KMS-11 (cell line): ENCODE measurements at regions not wholly inside any gene's neighbourhood (a gene's known extent, or its start where the extent isn't known, plus 50 kb on each side); places are given as distances from the start of the nearest gene placed in this dataset.

Experiments used
- H2AFZ ChIP-seq: fragments of 200-600 bp; sonication (generic); 2 replicates; pipeline ENCODE4 v1.6.1; 2016; ENCODE audit warnings: antibody characterized with exemption, mixed run types, low read depth
- H3K27ac ChIP-seq: fragments of 200-600 bp; sonication (generic); 2 replicates; pipeline ENCODE4 v1.6.1; 2016; ENCODE audit warnings: mild to moderate bottlenecking, mixed run types
- H3K27me3 ChIP-seq: fragments of 200-600 bp; sonication (generic); 2 replicates; pipeline ENCODE4 v1.6.1; 2017; ENCODE audit warnings: mild to moderate bottlenecking, low read depth, mixed run types, moderate library complexity; ENCODE audit not compliant: insufficient read depth
- H3K36me3 ChIP-seq: fragments of 200-600 bp; sonication (generic); 2 replicates; pipeline ENCODE4 v1.6.1; 2017; ENCODE audit warnings: mild to moderate bottlenecking, mixed run types; ENCODE audit not compliant: insufficient read depth
- H3K4me1 ChIP-seq: fragments of 200-600 bp; sonication (generic); 2 replicates; pipeline ENCODE4 v1.6.1; 2016; ENCODE audit warnings: mild to moderate bottlenecking, low read depth, mixed run types; ENCODE audit not compliant: poor library complexity, severe bottlenecking
- H3K4me2 ChIP-seq: fragments of 200-600 bp; sonication (generic); 2 replicates; pipeline ENCODE4 v1.7.0; 2016; ENCODE audit warnings: mild to moderate bottlenecking, mixed run types
- H3K4me3 ChIP-seq: fragments of 200-600 bp; sonication (generic); IDR thresholded peaks from 2 replicates; pipeline ENCODE4 v1.6.1; 2017; ENCODE audit warnings: low read depth, low read length, mixed read lengths; ENCODE audit not compliant: insufficient read depth
- H3K79me2 ChIP-seq: fragments of 200-600 bp; sonication (generic); 2 replicates; pipeline ENCODE4 v1.6.1; 2016; ENCODE audit warnings: low read depth, mixed run types; ENCODE audit not compliant: insufficient read depth
- H3K9ac ChIP-seq: fragments of 200-600 bp; sonication (generic); 2 replicates; pipeline ENCODE4 v1.6.1; 2016; ENCODE audit warnings: mild to moderate bottlenecking, mixed run types
- H4K20me1 ChIP-seq: fragments of 200-600 bp; sonication (generic); 2 replicates; pipeline ENCODE4 v1.6.1; 2016; ENCODE audit warnings: mild to moderate bottlenecking, mixed run types; ENCODE audit not compliant: insufficient read depth
- TF ChIP-seq, protein P1 (sequence below): fragments of 200-600 bp; sonication (generic); conservative IDR thresholded peaks from 2 replicates; pipeline ENCODE4 v1.6.1; 2017; ENCODE audit warnings: low read depth, mild to moderate bottlenecking, antibody characterized with exemption, low read length, moderate library complexity, mixed read lengths

DNA sequence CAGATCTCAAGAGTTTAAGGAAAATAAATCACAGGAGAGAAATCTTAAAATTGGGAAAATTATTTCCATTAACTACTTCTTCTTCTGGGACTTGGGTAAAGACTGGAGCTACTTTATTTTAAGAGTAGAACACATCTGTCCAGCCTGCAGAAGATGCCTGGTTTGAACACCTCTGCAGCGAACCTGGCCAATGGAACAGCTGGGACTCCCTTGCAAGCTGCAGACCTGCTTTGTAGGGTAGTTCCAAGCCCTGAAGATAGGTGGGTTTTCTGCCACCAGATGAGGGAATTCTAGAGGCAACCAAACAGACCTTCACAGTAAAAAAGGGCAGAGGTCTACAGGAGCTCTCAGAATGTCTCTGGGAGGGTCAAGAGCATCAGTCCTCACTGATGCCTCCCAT is 86.5 kb upstream of the CACNA1E start:
- TF ChIP-seq, protein P1, sequence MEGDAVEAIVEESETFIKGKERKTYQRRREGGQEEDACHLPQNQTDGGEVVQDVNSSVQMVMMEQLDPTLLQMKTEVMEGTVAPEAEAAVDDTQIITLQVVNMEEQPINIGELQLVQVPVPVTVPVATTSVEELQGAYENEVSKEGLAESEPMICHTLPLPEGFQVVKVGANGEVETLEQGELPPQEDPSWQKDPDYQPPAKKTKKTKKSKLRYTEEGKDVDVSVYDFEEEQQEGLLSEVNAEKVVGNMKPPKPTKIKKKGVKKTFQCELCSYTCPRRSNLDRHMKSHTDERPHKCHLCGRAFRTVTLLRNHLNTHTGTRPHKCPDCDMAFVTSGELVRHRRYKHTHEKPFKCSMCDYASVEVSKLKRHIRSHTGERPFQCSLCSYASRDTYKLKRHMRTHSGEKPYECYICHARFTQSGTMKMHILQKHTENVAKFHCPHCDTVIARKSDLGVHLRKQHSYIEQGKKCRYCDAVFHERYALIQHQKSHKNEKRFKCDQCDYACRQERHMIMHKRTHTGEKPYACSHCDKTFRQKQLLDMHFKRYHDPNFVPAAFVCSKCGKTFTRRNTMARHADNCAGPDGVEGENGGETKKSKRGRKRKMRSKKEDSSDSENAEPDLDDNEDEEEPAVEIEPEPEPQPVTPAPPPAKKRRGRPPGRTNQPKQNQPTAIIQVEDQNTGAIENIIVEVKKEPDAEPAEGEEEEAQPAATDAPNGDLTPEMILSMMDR = no peak
- Histone ChIP-seq H3K9ac (no peak overlapping the region), H2AFZ (no peak overlapping the region), H4K20me1 (no peaks in the 10 kb centered on the region), H3K27ac (no peak overlapping the region), H3K4me1 (peaks cover 51% of the 10 kb centered on the region), H3K79me2 (no peaks in the 10 kb centered on the region), H3K27me3 (no peaks in the 10 kb centered on the region), H3K4me3 (no peak overlapping the region), H3K4me2 (no peak overlapping the region), H3K36me3 (no peaks in the 10 kb centered on the region)

DNA sequence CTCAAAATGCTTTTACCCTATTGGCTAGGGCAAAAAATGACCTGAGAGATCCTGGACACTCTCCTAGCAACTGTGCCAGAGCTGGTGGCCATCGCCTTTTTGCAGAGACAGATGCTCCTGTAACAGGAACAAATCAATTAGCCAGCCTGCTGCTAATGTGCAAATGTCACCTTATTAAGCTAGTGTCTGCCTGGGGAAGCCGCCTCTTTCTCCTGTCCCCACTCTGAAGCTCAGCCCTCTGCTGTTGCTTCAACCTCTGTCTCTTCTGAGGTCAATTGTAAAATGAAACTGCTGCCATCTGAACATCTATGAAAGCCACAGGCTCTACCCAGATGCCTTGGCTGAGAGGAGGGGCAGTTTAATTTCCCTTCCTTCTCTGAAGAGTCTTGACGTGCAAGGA is 85.5 kb upstream of the CACNA1E start:
- Histone ChIP-seq H3K4me2 (peak overlapping the region; percentile 89), H3K36me3 (no peaks in the 10 kb centered on the region), H4K20me1 (no peaks in the 10 kb centered on the region), H3K27ac (peak overlapping the region; percentile 23; the same call in 1 of the 2 replicates), H3K9ac (no peak overlapping the region; the same call in 1 of the 2 replicates), H3K79me2 (no peaks in the 10 kb centered on the region), H3K4me3 (no peak overlapping the region), H2AFZ (no peak overlapping the region; the same call in 1 of the 2 replicates), H3K4me1 (peaks cover 51% of the 10 kb centered on the region), H3K27me3 (no peaks in the 10 kb centered on the region)
- TF ChIP-seq, protein P1 = no peak

DNA sequence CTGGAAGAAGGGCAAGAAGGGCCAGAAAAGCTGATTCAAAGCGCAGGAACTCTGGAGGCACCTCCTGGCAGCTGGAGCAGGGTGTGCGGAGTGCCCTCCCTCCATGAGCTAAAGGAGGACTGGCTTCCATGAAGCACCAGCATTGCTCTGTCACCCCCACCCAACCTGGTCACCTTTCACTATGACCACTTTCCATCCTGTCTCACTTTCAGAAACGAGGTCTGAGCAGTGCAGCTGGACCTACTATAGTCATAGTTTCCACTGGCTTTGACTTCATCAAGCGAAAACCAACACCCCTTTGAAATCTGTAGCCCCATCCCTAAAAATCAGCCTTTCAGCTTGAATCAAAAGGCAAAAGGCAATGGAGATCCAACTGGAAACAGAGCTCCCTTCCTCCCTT is 84.8 kb upstream of the CACNA1E start:
- H3K36me3 ChIP-seq = no peaks in the 10 kb centered on the region
- no peak overlapping the region for H3K9ac ChIP-seq
- H3K27ac ChIP-seq = peak overlapping the region; percentile 8; the same call in 1 of the 2 replicates
- no peak overlapping the region for H2AFZ ChIP-seq
- H3K79me2 ChIP-seq = no peaks in the 10 kb centered on the region
- TF ChIP-seq, protein P1 = no peak
- H3K4me2 ChIP-seq = peak overlapping the region; percentile 89
- no peaks in the 10 kb centered on the region for H3K27me3 ChIP-seq
- H4K20me1 ChIP-seq = no peaks in the 10 kb centered on the region
- H3K4me1 ChIP-seq = peaks cover 51% of the 10 kb centered on the region
- H3K4me3 ChIP-seq = no peak overlapping the region

DNA sequence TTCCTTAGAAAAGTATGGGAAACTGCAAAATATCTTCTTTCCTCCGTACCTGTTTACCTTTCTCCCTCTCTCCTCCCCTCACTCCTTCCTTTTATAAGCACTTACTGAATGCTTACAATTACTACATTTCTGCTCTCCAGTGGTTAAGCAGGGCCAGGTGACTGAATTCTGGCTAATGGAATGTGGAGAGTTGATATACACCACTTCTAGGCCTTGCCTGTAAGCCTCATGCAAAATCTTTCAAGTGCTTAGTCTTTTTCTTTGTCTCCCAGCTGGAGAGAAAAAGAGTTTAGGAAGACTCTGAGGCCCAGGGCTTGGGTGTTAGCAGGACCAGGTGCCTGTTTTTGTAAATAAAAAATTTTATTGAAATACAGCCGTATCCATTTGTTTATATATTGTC is 77.7 kb upstream of the CACNA1E start:
- Histone ChIP-seq H2AFZ (no peak overlapping the region), H3K4me1 (peaks cover 10% of the 10 kb centered on the region), H3K36me3 (no peaks in the 10 kb centered on the region), H3K4me3 (no peak overlapping the region), H3K9ac (no peak overlapping the region), H3K27ac (no peak overlapping the region), H4K20me1 (no peaks in the 10 kb centered on the region), H3K27me3 (no peaks in the 10 kb centered on the region), H3K4me2 (no peak overlapping the region), H3K79me2 (no peaks in the 10 kb centered on the region)
- TF ChIP-seq, protein P1 = no peak
